Activated CD4-positive, CD25-positive, alpha-beta regulatory T cell treated with anti-CD3 and anti-CD28 coated beads, Interleukin-2, amount 50 U/mL, for 72 hours (primary cell): ENCODE measurements at regions not wholly inside any gene's neighbourhood (a gene's known extent, or its start where the extent isn't known, plus 50 kb on each side); places are given as distances from the start of the nearest gene placed in this dataset.

ENCODE experiments used
- DNase-seq: peaks from one replicate; pipeline ENCODE4 v3.0.0; 2021

DNA sequence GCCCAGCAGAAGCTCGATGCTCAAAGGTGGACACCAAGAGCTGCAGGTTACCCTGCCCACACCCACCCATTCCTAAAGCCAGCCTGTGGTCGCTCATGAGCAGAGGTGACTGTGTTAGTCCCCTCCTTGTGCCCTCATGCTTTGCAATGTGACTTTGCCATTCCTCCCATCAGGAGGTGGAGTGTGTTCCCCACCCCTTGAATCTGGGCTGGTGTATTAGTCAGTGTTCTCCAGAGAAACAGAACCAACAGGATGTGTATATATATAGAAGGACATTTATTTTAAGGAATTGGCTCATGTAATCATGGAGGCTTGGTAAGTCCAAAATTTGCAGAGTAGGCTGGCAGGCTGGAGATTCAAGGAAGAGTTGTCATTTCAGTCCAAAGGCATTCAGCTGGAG is 54.4 kb upstream of the RNF24 start:
- DNase-seq = no peak

- DNase-seq = no peak
These were observed 53.4 kb upstream of the RNF24 start for GRCh38 chr20:4068708-4069107.

DNA sequence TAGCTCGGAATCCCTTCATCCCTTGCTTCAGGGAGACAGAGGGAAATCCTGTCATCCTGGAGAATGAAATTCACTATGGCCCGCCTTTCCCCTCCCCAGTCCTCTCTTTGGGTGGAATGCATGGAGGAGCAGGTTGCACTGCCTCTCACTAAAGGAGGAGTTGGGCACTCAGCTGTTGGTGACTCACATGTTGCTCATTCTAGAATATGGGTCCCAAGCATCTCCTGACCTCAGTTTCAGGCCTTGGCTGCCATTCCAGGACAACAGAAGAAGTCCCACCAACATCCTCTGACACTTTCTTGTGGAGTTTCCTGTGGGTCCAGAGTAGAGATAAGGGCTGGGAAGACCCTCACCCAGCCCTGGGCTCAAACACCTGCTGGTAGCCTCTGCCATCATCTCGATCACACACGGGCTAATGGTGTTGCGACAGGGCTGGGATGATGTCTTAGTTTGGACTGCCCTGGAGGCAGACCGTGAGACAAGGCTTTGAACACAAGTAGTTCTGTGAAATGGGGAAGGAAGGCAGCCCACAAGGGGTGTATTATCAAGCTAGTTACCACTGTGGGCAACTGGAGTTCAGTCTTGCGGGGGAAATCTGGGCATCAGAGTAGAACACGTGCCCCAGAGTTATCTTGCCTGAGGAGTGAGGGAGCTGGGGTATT is 52.4 kb upstream of the RNF24 start:
- no peak for DNase-seq

DNA sequence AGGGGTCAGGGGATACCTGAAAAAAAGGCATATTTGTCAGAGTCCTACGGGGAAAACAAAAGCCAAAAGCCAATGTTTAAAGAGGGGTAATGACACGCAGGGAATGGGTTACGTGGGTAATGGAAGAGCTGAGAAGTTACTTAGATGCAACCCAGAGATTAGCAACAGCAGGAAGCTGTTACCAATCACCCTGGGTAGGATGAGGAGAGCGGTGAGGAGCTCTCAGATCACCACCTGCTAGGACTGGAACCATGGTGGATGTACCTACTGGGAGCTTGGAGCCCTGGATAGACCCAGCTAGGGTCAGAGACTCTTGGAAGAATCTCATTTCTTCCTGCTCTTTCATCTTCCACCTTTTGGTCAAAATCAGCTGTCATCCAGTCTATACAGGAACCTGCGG is 51.2 kb upstream of the RNF24 start:
- no peak for DNase-seq

GRCh38 chr20:4065391-4065844 is 50.1 kb upstream of the RNF24 start:
- DNase-seq = no peak
